ENCODE measurements at regions not wholly inside any gene's neighbourhood (a gene's known extent, or its start where the extent isn't known, plus 50 kb on each side); places are given as distances from the start of the nearest gene placed in this dataset.

DNA sequence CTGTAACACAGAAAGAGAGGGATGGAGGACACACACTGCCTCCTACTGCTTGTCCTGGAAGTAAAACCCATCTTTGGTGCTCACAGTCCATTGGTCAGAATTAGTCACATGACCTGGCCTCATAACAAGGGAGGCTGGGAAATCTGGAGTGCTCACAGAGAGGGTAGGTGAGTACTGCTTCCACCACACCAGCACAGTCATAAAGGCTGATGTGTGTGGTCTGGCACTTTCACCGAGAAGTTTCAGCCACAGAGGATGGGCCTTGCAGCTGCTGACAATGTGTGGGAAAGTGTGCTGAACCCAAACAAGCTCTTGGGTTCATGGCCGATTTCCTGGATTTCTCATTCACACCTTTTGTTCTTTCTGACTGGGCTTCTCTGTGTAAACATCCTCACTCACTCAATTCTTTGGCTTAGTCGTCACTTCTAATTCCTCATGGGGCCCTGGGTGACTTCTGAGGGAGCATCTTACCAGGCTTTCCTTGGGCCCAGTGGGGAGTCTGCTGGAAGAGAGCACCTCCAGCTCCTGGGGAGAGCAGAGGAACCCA lies 100.7 kb downstream of the ASB7 start:
- DNase-seq, result no peak
- no peaks in the 10 kb centered on the region for H3K9me3 ChIP-seq (ENCODE audit: insufficient read depth, low read length, severe bottlenecking)
- no peak overlapping the region for H3K27ac ChIP-seq (ENCODE audit: low read length)

GRCh38 chr15:100703671-100704070 lies 101.3 kb downstream of the ASB7 start:
- TF ChIP-seq CTCF (IDR thresholded peaks at IDR 0.05; ENCODE audit: borderline replicate concordance, extremely low read depth, low read length, poor library complexity, severe bottlenecking) (no peak), EZH2 (IDR thresholded peaks at IDR 0.05; ENCODE audit: borderline replicate concordance, low read depth, low read length, severe bottlenecking) (no peak)
- ATAC-seq (ENCODE audit: insufficient read depth, low read depth) (no peak), DNase-seq (no peak)
- H3K4me3 ChIP-seq (ENCODE audit: low read depth in 1 of 2, low read length in 2 of 2), result no peak overlapping the region
- no peak overlapping the region for H2AFZ ChIP-seq (ENCODE audit: low read depth, low read length)
- H3K27me3 ChIP-seq (ENCODE audit: insufficient read depth, low read length, poor library complexity), result no peaks in the 10 kb centered on the region
- H3K4me2 ChIP-seq (ENCODE audit: insufficient read depth, low read length), result no peak overlapping the region
- no peaks in the 10 kb centered on the region for H3K79me2 ChIP-seq (ENCODE audit: insufficient read depth, low read length)
- H3K9ac ChIP-seq (ENCODE audit: low read depth, low read length), result no peak overlapping the region
- H3K4me1 ChIP-seq (ENCODE audit: insufficient read depth, low read length), result no peaks in the 10 kb centered on the region
- H4K20me1 ChIP-seq (ENCODE audit: insufficient read depth, low read length), result no peaks in the 10 kb centered on the region
- no peak overlapping the region for H3K27ac ChIP-seq (ENCODE audit: low read length)
- H3K36me3 ChIP-seq (ENCODE audit: insufficient read depth, low read length), result no peaks in the 10 kb centered on the region
- no peaks in the 10 kb centered on the region for H3K9me3 ChIP-seq (ENCODE audit: insufficient read depth, low read length, severe bottlenecking)

More for the DNA sequence above, 100.7 kb downstream of the ASB7 start:
- H3K36me3 ChIP-seq (ENCODE audit: insufficient read depth, low read length), result no peaks in the 10 kb centered on the region
- no peak for ATAC-seq (ENCODE audit: insufficient read depth, low read depth)
- H3K4me2 ChIP-seq (ENCODE audit: insufficient read depth, low read length), result no peak overlapping the region
- H3K9ac ChIP-seq (ENCODE audit: low read depth, low read length), result no peak overlapping the region
- H3K4me1 ChIP-seq (ENCODE audit: insufficient read depth, low read length), result no peaks in the 10 kb centered on the region
- H3K79me2 ChIP-seq (ENCODE audit: insufficient read depth, low read length), result no peaks in the 10 kb centered on the region
- no peak overlapping the region for H2AFZ ChIP-seq (ENCODE audit: low read depth, low read length)
- H3K4me3 ChIP-seq (ENCODE audit: low read depth in 1 of 2, low read length in 2 of 2), result no peak overlapping the region
- no peaks in the 10 kb centered on the region for H4K20me1 ChIP-seq (ENCODE audit: insufficient read depth, low read length)
- TF ChIP-seq CTCF (IDR thresholded peaks at IDR 0.05; ENCODE audit: borderline replicate concordance, extremely low read depth, low read length, poor library complexity, severe bottlenecking), result no peak
- TF ChIP-seq EZH2 (IDR thresholded peaks at IDR 0.05; ENCODE audit: borderline replicate concordance, low read depth, low read length, severe bottlenecking), result no peak
- no peaks in the 10 kb centered on the region for H3K27me3 ChIP-seq (ENCODE audit: insufficient read depth, low read length, poor library complexity)

DNA sequence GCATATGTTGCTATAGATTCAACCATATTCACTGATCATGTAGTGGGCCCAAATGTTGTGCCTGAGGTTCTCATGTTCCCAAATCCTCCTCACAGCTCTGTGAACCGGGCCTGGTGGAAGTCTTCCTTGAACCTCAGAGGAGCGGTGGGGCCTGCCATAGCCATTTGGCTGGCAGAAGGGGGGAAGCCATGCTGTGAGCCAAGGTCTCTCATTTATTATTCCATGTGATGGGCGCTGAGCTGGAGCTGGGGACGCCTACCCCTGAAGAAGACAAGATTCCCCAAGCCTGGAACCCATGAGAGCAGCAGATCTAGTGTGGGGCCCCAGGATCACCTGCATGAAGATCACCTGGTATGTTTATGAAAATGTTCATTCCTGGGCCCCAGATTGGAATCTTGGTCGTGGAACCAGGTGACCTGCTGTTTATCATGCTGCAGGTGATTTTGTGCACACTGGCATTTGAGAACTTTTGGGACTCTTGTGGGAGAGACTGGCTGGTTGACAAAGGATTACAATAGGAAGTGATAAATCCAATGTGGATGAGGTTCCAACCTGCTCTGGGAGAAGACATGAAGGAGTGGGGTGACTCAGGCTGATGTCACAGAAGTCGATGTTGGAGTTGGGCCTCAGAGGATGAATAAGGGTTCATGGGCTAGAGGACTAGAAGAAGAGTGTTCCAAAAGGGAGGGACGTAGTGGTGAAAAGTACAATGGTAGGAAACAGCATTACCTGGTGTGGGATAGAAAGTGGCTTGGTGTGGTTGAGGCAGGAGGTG lies 102.1 kb downstream of the ASB7 start:
- no peaks in the 10 kb centered on the region for H4K20me1 ChIP-seq (ENCODE audit: insufficient read depth, low read length)
- H3K4me1 ChIP-seq (ENCODE audit: insufficient read depth, low read length), result no peaks in the 10 kb centered on the region
- no peak overlapping the region for H3K4me3 ChIP-seq (ENCODE audit: low read depth in 1 of 2, low read length in 2 of 2)
- DNase-seq (no peak), ATAC-seq (ENCODE audit: insufficient read depth, low read depth) (no peak)
- no peaks in the 10 kb centered on the region for H3K36me3 ChIP-seq (ENCODE audit: insufficient read depth, low read length)
- no peak overlapping the region for H2AFZ ChIP-seq (ENCODE audit: low read depth, low read length)
- no peaks in the 10 kb centered on the region for H3K79me2 ChIP-seq (ENCODE audit: insufficient read depth, low read length)
- H3K9me3 ChIP-seq (ENCODE audit: insufficient read depth, low read length, severe bottlenecking), result no peaks in the 10 kb centered on the region
- TF ChIP-seq EZH2 (IDR thresholded peaks at IDR 0.05; ENCODE audit: borderline replicate concordance, low read depth, low read length, severe bottlenecking) (no peak), CTCF (IDR thresholded peaks at IDR 0.05; ENCODE audit: borderline replicate concordance, extremely low read depth, low read length, poor library complexity, severe bottlenecking) (no peak)
- no peak overlapping the region for H3K9ac ChIP-seq (ENCODE audit: low read depth, low read length)
- no peaks in the 10 kb centered on the region for H3K27me3 ChIP-seq (ENCODE audit: insufficient read depth, low read length, poor library complexity)
- no peak overlapping the region for H3K4me2 ChIP-seq (ENCODE audit: insufficient read depth, low read length)
- H3K27ac ChIP-seq (ENCODE audit: low read length), result no peak overlapping the region
